Keratinocyte (primary cell): ENCODE measurements at regions not wholly inside any gene's neighbourhood (a gene's known extent, or its start where the extent isn't known, plus 50 kb on each side); places are given as distances from the start of the nearest gene placed in this dataset.

Experiments
- DNase-seq: peaks from one replicate; pipeline ENCODE4 v3.0.0-alpha.2; 2011; ENCODE audit warnings: low read depth, missing footprints, low spot score
- FAIRE-seq: peaks from 2 replicates; lab custom pipeline; 2011; peaks lifted over from hg19 to GRCh38; lab: Jason Lieb, UNC
- H2AFZ ChIP-seq: 2 replicates; pipeline ENCODE4 v1.6.0; 2012; ENCODE audit warnings: low read length, control low read depth, inconsistent platforms; ENCODE audit not compliant: control insufficient read depth
- H3K27ac ChIP-seq: 2 replicates; pipeline ENCODE4 v1.5.1; 2011; ENCODE audit warnings: low read length; ENCODE audit not compliant: control insufficient read depth, insufficient read depth
- H3K27me3 ChIP-seq: 3 replicates; pipeline ENCODE4 v1.6.0; 2011; ENCODE audit warnings: low read length; ENCODE audit not compliant: control insufficient read depth, insufficient read depth; ENCODE audit errors: extremely low read depth
- H3K36me3 ChIP-seq, 2 experiments: 2 replicates in 1 of 2; 3 replicates in 1 of 2; pipeline ENCODE4 v1.5.1; 2011; ENCODE audit warnings: low read length in 2 of 2, mild to moderate bottlenecking in 1 of 2; ENCODE audit not compliant: control insufficient read depth in 2 of 2, insufficient read depth in 2 of 2; ENCODE audit errors: extremely low read depth in 1 of 2
- H3K4me1 ChIP-seq: 3 replicates; pipeline ENCODE4 v1.5.1; 2011; ENCODE audit warnings: low read length; ENCODE audit not compliant: control insufficient read depth, insufficient read depth; ENCODE audit errors: extremely low read depth
- H3K4me2 ChIP-seq: 3 replicates; pipeline ENCODE4 v1.6.0; 2011; ENCODE audit warnings: low read depth, low read length; ENCODE audit not compliant: control insufficient read depth, insufficient read depth; ENCODE audit errors: extremely low read depth
- H3K4me3 ChIP-seq, 3 experiments: fragments of 200-600 bp in 1 of 3; sonication (generic) in 1 of 3; 2 replicates in 2 of 3; 3 replicates in 1 of 3; pipeline ENCODE4 v1.5.1; 2011 to 2016; ENCODE audit warnings: low read length in 3 of 3, mild to moderate bottlenecking in 3 of 3, control low read depth in 2 of 3, inconsistent platforms in 1 of 3, low read depth in 1 of 3, mixed read lengths in 1 of 3, mixed run types in 1 of 3, moderate library complexity in 1 of 3; ENCODE audit not compliant: control insufficient read depth in 2 of 3, insufficient read depth in 2 of 3; ENCODE audit errors: extremely low read depth in 1 of 3
- H3K79me2 ChIP-seq: 2 replicates; pipeline ENCODE4 v1.6.0; 2012; ENCODE audit warnings: low read length; ENCODE audit not compliant: control insufficient read depth, insufficient read depth
- H3K9ac ChIP-seq: 3 replicates; pipeline ENCODE4 v1.6.0; 2011; ENCODE audit warnings: low read length; ENCODE audit not compliant: control insufficient read depth, insufficient read depth; ENCODE audit errors: extremely low read depth
- H3K9me1 ChIP-seq: 3 replicates; pipeline ENCODE4 v1.6.0; 2011; ENCODE audit warnings: low read length; ENCODE audit not compliant: control insufficient read depth, insufficient read depth; ENCODE audit errors: extremely low read depth
- H3K9me3 ChIP-seq: 2 replicates; pipeline ENCODE4 v1.5.1; 2012; ENCODE audit warnings: low read depth, low read length; ENCODE audit not compliant: control insufficient read depth
- H4K20me1 ChIP-seq: 3 replicates; pipeline ENCODE4 v1.6.0; 2011; ENCODE audit warnings: low read length; ENCODE audit not compliant: control insufficient read depth, insufficient read depth; ENCODE audit errors: extremely low read depth
- CTCF ChIP-seq, 3 experiments: IDR thresholded peaks in 1 of 3; conservative IDR thresholded peaks in 1 of 3; optimal IDR thresholded peaks in 1 of 3; 2 replicates in 2 of 3; 3 replicates in 1 of 3; pipeline versions ENCODE3 to v1.5.1; 2011; ENCODE audit warnings: low read length in 3 of 3, mild to moderate bottlenecking in 3 of 3, moderate library complexity in 2 of 3, control low read depth in 1 of 3, inconsistent platforms in 1 of 3; ENCODE audit not compliant: insufficient read depth in 2 of 3; ENCODE audit errors: extremely low read depth in 1 of 3
- EZH2 ChIP-seq: IDR thresholded peaks from one replicate; pipeline ENCODE4 v1.6.1; 2012; ENCODE audit warnings: inconsistent platforms, mild to moderate bottlenecking, low read length, moderate library complexity
- dilution Hi-C: fragments of 300-500 bp; cut with MboI; formaldehyde crosslinking; loops from one replicate; pipeline ENCODE4 v1.7.0; 2020; ENCODE audit warnings: low sequenced_read_pairs; ENCODE audit not compliant: extremely low pct_ligation_motif_present

GRCh38 chr3:161990036-161990435 lies 493.4 kb downstream of the OTOL1 start:
- Histone ChIP-seq H3K9ac (no peak overlapping the region), H3K4me3 (no peak overlapping the region), H3K36me3 (no peaks in the 10 kb centered on the region), H3K27ac (no peak overlapping the region), H3K9me3 (no peaks in the 10 kb centered on the region), H3K4me2 (no peak overlapping the region), H4K20me1 (no peaks in the 10 kb centered on the region), H2AFZ (no peak overlapping the region), H3K9me1 (no peaks in the 10 kb centered on the region), H3K27me3 (no peaks in the 10 kb centered on the region), H3K79me2 (no peaks in the 10 kb centered on the region), H3K4me1 (no peaks in the 10 kb centered on the region)
- DNase-seq (no peak), FAIRE-seq (no peak)
- dilution Hi-C loops, result no loop called here
- TF ChIP-seq CTCF (optimal IDR thresholded peaks at IDR 0.05 in 1 of 3, IDR thresholded peaks at IDR 0.05 in 1 of 3, conservative IDR thresholded peaks at IDR 0.05 in 1 of 3; ENCODE audit: extremely low read depth in 1 of 3, insufficient read depth in 2 of 3, low read length in 3 of 3) (no peak), EZH2 (no peak)

- Histone ChIP-seq H2AFZ (no peak overlapping the region), H3K4me2 (no peak overlapping the region), H3K79me2 (no peaks in the 10 kb centered on the region), H3K27ac (no peak overlapping the region), H3K36me3 (no peaks in the 10 kb centered on the region), H3K9me1 (no peaks in the 10 kb centered on the region), H4K20me1 (no peaks in the 10 kb centered on the region), H3K4me3 (no peak overlapping the region), H3K27me3 (no peaks in the 10 kb centered on the region), H3K9ac (no peak overlapping the region), H3K4me1 (no peaks in the 10 kb centered on the region), H3K9me3 (no peaks in the 10 kb centered on the region)
- no peak for DNase-seq
- TF ChIP-seq CTCF (optimal IDR thresholded peaks at IDR 0.05 in 1 of 3, IDR thresholded peaks at IDR 0.05 in 1 of 3, conservative IDR thresholded peaks at IDR 0.05 in 1 of 3; ENCODE audit: extremely low read depth in 1 of 3, insufficient read depth in 2 of 3, low read length in 3 of 3), result no peak
- FAIRE-seq, result no peak
- dilution Hi-C loops, result no loop called here
These were observed 495.4 kb downstream of the OTOL1 start for GRCh38 chr3:161991901-161992540.
